GM12874 (cell line): ENCODE measurements at regions not wholly inside any gene's neighbourhood (a gene's known extent, or its start where the extent isn't known, plus 50 kb on each side); places are given as distances from the start of the nearest gene placed in this dataset.

ENCODE experiments used
- TF ChIP-seq, protein P1 (sequence below): IDR thresholded peaks from 2 replicates; pipeline ENCODE4 v1.5.1; 2011; ENCODE audit warnings: low read depth, mild to moderate bottlenecking, control low read depth, low read length, moderate library complexity; ENCODE audit not compliant: insufficient read depth

- TF ChIP-seq, protein P1, sequence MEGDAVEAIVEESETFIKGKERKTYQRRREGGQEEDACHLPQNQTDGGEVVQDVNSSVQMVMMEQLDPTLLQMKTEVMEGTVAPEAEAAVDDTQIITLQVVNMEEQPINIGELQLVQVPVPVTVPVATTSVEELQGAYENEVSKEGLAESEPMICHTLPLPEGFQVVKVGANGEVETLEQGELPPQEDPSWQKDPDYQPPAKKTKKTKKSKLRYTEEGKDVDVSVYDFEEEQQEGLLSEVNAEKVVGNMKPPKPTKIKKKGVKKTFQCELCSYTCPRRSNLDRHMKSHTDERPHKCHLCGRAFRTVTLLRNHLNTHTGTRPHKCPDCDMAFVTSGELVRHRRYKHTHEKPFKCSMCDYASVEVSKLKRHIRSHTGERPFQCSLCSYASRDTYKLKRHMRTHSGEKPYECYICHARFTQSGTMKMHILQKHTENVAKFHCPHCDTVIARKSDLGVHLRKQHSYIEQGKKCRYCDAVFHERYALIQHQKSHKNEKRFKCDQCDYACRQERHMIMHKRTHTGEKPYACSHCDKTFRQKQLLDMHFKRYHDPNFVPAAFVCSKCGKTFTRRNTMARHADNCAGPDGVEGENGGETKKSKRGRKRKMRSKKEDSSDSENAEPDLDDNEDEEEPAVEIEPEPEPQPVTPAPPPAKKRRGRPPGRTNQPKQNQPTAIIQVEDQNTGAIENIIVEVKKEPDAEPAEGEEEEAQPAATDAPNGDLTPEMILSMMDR, result no peak
Observed at GRCh38 chr2:191610756-191611155, 67.2 kb upstream of the NABP1 start.

- TF ChIP-seq, protein P1, result no peak
Observed at GRCh38 chr2:191611614-191612013, 66.3 kb upstream of the NABP1 start.

GRCh38 chr2:191612496-191612895, 65.4 kb upstream of the NABP1 start:
- TF ChIP-seq, protein P1, result no peak

DNA sequence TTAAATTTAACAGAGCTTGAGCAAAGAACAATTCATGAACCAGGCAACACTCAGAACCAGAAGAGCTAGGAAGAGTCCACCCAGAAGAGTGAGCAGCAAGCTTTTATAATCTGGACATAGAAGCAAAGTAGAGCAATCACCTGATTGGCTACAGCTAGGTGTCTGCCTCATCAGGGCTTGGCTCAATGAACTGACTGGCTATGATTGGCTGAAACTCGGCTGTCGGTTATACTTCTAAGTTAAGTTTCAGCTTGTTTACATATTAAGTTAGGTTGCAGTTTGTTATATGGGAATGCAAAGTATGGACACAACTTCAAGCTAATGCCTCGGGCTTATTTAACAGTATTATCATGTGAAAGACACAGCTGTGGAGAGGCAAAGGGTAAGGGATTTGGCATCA, 63.2 kb upstream of the NABP1 start:
- TF ChIP-seq, protein P1, result no peak

- TF ChIP-seq, protein P1, result no peak
Observed at GRCh38 chr2:191615596-191615995, 62.3 kb upstream of the NABP1 start.

DNA sequence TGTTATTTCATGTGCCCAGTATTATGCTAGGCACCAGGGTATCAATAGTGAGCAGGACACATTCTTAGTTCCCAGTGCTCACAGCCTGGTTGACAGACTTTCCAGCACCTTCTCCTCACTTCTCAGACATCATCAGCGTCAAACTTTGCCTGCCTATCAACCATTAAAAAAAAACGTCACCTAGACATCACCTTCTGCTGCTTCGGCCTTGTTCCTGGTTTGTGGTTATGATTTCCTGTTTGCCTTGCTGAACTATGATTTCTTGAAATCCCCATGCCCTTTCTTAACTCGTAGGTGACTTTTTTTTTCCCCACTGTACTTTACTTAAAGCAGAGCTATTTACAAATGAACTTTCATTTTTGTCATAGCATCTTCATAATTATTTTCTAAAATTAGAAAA, 60.4 kb upstream of the NABP1 start:
- TF ChIP-seq, protein P1, result no peak

- TF ChIP-seq, protein P1, result no peak
Observed at GRCh38 chr2:191618046-191618780, 59.7 kb upstream of the NABP1 start.
